ENCODE measurements at regions not wholly inside any gene's neighbourhood (a gene's known extent, or its start where the extent isn't known, plus 50 kb on each side); places are given as distances from the start of the nearest gene placed in this dataset.
A peak's percentile ranks its signal among the peaks of the same experiment; 100 is the strongest.

DNA sequence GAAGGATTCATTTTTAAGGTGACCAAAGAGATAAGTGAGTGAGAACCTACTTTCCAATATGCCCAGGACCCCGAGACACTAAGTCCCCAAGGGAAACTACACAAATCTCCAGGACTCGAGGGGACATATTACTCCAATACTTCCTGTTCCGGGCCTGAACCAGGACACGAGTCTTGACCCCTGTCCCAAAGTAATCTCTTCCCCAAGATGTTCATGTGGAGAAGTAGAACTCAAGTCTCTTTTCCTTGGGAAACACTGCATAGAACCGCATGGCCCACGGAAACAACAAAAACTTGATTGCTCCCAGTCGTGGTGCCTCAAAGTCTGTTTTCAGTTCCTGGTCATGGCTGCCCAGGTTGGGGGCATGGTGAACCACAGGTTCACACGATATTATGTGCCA is 87.2 kb upstream of the ZEB2 start:
- intact Hi-C loops (cut with DNase I): no loop called here
- H3K27ac ChIP-seq: peak overlapping the region; percentile 6 to 89 (median 65)
- H3K36me3 ChIP-seq (replicated peaks in 1 of 2): no peaks in the 10 kb centered on the region
- no peak for TF ChIP-seq POLR2A (IDR thresholded peaks at IDR 0.05)
- TF ChIP-seq, protein P1, sequence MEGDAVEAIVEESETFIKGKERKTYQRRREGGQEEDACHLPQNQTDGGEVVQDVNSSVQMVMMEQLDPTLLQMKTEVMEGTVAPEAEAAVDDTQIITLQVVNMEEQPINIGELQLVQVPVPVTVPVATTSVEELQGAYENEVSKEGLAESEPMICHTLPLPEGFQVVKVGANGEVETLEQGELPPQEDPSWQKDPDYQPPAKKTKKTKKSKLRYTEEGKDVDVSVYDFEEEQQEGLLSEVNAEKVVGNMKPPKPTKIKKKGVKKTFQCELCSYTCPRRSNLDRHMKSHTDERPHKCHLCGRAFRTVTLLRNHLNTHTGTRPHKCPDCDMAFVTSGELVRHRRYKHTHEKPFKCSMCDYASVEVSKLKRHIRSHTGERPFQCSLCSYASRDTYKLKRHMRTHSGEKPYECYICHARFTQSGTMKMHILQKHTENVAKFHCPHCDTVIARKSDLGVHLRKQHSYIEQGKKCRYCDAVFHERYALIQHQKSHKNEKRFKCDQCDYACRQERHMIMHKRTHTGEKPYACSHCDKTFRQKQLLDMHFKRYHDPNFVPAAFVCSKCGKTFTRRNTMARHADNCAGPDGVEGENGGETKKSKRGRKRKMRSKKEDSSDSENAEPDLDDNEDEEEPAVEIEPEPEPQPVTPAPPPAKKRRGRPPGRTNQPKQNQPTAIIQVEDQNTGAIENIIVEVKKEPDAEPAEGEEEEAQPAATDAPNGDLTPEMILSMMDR (IDR thresholded peaks at IDR 0.05): no peak
- no peaks in the 10 kb centered on the region for H3K4me1 ChIP-seq (replicated peaks in 1 of 2)
- DNase-seq: no peak
- H3K9me3 ChIP-seq (replicated peaks in 1 of 3): no peaks in the 10 kb centered on the region
- WGBS, 4 donors: 75 to 92% (median 81%) methylated on average over 8 of the region's 8 CpGs
- H3K27me3 ChIP-seq: no peaks in the 10 kb centered on the region
- H3K4me3 ChIP-seq: no peak overlapping the region

DNA sequence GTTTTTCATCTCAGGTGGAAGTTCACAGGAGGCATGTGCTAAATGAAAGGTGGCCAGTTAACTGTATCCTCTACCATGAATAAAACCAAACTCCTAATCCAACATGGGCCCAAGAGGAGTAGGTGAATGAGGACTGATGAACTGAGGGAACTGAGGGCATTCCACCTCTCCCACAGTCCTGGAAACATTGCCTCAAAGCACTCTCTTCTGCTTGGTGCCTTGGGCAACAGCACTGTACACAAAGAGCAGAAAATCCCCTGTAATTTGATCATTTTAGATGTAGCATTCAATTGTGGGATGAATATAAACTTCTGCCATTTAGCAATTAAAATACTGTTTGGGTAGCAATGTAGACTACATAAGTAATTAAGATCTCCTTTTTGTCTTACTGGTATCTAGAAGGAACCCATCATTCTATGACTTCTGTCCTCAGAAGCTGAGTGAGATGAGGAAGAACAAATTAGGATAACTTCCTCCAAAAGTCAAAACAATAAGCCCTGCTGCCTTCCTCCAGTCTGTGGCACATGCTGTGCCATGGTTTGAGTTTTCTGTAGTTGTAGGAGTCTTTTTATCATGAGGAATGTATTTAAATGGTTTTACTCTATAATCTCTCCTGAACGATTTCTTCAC is 86.7 kb upstream of the ZEB2 start:
- TF ChIP-seq, protein P1 (IDR thresholded peaks at IDR 0.05): no peak
- no peak for TF ChIP-seq POLR2A (IDR thresholded peaks at IDR 0.05)
- intact Hi-C loops (cut with DNase I): no loop called here
- no peaks in the 10 kb centered on the region for H3K9me3 ChIP-seq (replicated peaks in 1 of 3)
- no peak overlapping the region for H3K4me3 ChIP-seq
- H3K4me1 ChIP-seq (replicated peaks in 1 of 2): no peaks in the 10 kb centered on the region
- no peaks in the 10 kb centered on the region for H3K36me3 ChIP-seq (replicated peaks in 1 of 2)
- no peak for DNase-seq
- H3K27me3 ChIP-seq: no peaks in the 10 kb centered on the region
- WGBS, 4 donors: 77 to 87% (median 82%) methylated on average over 1 of the region's 1 CpG
- H3K27ac ChIP-seq: peak overlapping the region in 3 of 5 donors; percentile 65 to 89 (median 65)

DNA sequence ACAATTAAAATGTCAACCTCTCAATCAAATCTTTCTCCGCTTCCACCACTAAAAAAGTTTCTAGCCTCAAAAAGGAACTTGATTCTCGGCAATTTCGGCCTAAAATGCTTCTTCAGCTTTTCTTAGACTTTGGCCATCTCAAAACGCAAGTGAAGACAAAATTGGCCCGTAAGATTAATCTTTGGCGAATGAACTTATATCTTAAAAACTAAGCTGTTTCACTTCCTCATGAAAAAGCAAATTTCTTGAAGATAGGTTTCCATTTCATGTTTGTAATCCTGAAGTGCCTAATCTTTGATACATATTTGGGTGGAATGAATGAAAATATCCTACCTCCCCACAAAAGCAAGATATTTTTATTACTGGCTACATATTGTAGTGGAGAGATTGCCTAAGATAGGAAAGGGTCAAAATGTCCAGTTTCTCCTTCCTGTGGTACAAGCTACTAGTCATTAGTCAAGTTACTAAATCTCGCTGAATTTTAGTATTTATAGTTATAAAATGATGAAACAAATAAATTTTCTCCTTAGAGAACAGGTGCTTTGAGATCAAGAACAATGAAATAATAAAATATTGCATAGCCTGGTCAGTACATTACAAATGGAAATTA is 85.4 kb upstream of the ZEB2 start:
- H3K4me3 ChIP-seq: no peak overlapping the region
- H3K36me3 ChIP-seq (replicated peaks in 1 of 2): no peaks in the 10 kb centered on the region
- H3K9me3 ChIP-seq (replicated peaks in 1 of 3): no peaks in the 10 kb centered on the region
- no peak for DNase-seq
- 77 to 86% (median 78%) methylated on average over 7 of the region's 7 CpGs for WGBS, 4 donors
- intact Hi-C loops (cut with DNase I): no loop called here
- TF ChIP-seq, protein P1 (IDR thresholded peaks at IDR 0.05): no peak
- no peak for TF ChIP-seq POLR2A (IDR thresholded peaks at IDR 0.05)
- H3K27me3 ChIP-seq: no peaks in the 10 kb centered on the region
- peak overlapping the region in 1 of 5 donors; percentile 16 for H3K27ac ChIP-seq
- H3K4me1 ChIP-seq (replicated peaks in 1 of 2): no peaks in the 10 kb centered on the region

DNA sequence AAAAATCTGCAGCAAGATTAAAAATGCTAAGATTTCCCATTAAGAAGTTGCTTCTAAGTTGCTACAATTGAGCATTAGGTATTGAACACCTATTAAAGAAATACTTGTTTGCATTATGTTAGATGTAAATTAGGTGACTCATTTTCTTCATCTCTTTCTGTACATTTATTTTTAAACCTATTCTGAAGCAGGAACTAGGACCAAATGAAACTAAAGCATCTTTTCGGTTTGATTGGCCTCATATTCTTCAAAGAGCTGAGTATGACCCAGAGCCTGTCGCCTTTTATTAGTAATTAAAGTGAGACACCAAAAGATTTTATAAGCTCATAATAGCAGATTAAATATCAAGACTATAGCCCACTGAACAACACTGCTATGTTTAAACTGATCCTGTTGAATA is 83.4 kb upstream of the ZEB2 start:
- WGBS, 4 donors: 82 to 89% (median 88%) methylated on average over 2 of the region's 2 CpGs
- intact Hi-C loops (cut with DNase I): no loop called here
- TF ChIP-seq, protein P1 (IDR thresholded peaks at IDR 0.05): no peak
- no peak for TF ChIP-seq POLR2A (IDR thresholded peaks at IDR 0.05)

More for the DNA sequence above, 83.4 kb upstream of the ZEB2 start:
- Histone ChIP-seq H3K27me3 (no peaks in the 10 kb centered on the region), H3K27ac (no peak overlapping the region), H3K36me3 (replicated peaks in 1 of 2) (no peaks in the 10 kb centered on the region), H3K4me3 (no peak overlapping the region), H3K4me1 (replicated peaks in 1 of 2) (no peaks in the 10 kb centered on the region), H3K9me3 (replicated peaks in 1 of 3) (no peaks in the 10 kb centered on the region)
- no peak for DNase-seq
